K562 (cell line): ENCODE measurements at regions not wholly inside any gene's neighbourhood (a gene's known extent, or its start where the extent isn't known, plus 50 kb on each side); places are given as distances from the start of the nearest gene placed in this dataset.

Experiments
- CBX1 ChIP-seq: sonication (generic); IDR thresholded peaks from 2 replicates; pipeline ENCODE4 v1.6.1; 2016; ENCODE audit warnings: antibody characterized with exemption, low read depth, mild to moderate bottlenecking
- CHAMP1 ChIP-seq: fragments of 450-650 bp; IDR thresholded peaks from 2 replicates; pipeline ENCODE4 v1.6.1; 2016; ENCODE audit warnings: mild to moderate bottlenecking
- CREB5 ChIP-seq: fragments of 250-450 bp; sonication (Bioruptor Pico); IDR thresholded peaks from 2 replicates; pipeline ENCODE4 v1.5.0; 2020; ENCODE audit warnings: mild to moderate bottlenecking
- FOXO4 ChIP-seq: fragments of 450-650 bp; formaldehyde crosslinking; IDR thresholded peaks from 2 replicates; pipeline ENCODE4 v1.4.0; 2020; ENCODE audit warnings: mild to moderate bottlenecking, moderate library complexity
- HNRNPUL1 ChIP-seq: fragments of 200-400 bp; formaldehyde crosslinking; IDR thresholded peaks from 2 replicates; pipeline ENCODE4 v1.6.1; 2017; ENCODE audit warnings: low read length
- IRF9 ChIP-seq: fragments of 450-650 bp; IDR thresholded peaks from 2 replicates; pipeline ENCODE4 v1.6.1; 2016; ENCODE audit warnings: missing biosample characterization, missing genetic modification characterization
- MTA1 ChIP-seq: fragments of 450-650 bp; IDR thresholded peaks from 2 replicates; pipeline ENCODE4 v1.6.1; 2017; ENCODE audit warnings: borderline replicate concordance
- MYNN ChIP-seq, 2 experiments: sonication (generic); formaldehyde crosslinking in 1 of 2; IDR thresholded peaks; 2 replicates each; pipeline versions ENCODE4 v1.5.0 to v1.6.1; 2016 to 2020; ENCODE audit warnings: antibody characterized with exemption in 1 of 2, missing genetic modification reagents in 1 of 2
- NRF1 ChIP-seq, 2 experiments: fragments of 450-650 bp; IDR thresholded peaks in 1 of 2; conservative IDR thresholded peaks in 1 of 2; 2 replicates each; pipeline ENCODE4 v1.6.1; 2014; ENCODE audit warnings: mild to moderate bottlenecking in 2 of 2
- PML ChIP-seq: IDR thresholded peaks from 2 replicates; pipeline ENCODE4 v1.6.1; 2012; ENCODE audit warnings: low read length, inconsistent platforms
- POU5F1 ChIP-seq: fragments of 150-350 bp; IDR thresholded peaks from 2 replicates; pipeline ENCODE4 v1.6.1; 2014; ENCODE audit warnings: borderline replicate concordance, low read length, low read depth, mild to moderate bottlenecking; ENCODE audit not compliant: partially characterized antibody
- SMAD2 ChIP-seq: fragments of 150-350 bp; IDR thresholded peaks from 2 replicates; pipeline ENCODE4 v1.6.1; 2014; ENCODE audit warnings: low read depth, mild to moderate bottlenecking, low read length
- SRF ChIP-seq, 2 experiments: fragments of 250-450, 450-650 bp in 1 of 2; sonication (Bioruptor Pico) in 1 of 2; sonication (generic) in 1 of 2; formaldehyde crosslinking; IDR thresholded peaks; 2 replicates each; pipeline versions ENCODE4 v1.5.0 to v1.5.1; 2020 to 2022; ENCODE audit warnings: mild to moderate bottlenecking in 1 of 2, missing genetic modification reagents in 1 of 2
- TBP ChIP-seq: optimal IDR thresholded peaks from 2 replicates; pipeline ENCODE3; 2011; ENCODE audit warnings: low read depth, low read length, improper control_type of control experiment
- ZNF609 ChIP-seq: sonication (generic); formaldehyde crosslinking; IDR thresholded peaks from 2 replicates; pipeline ENCODE4 v1.8.1; 2023; ENCODE audit warnings: missing genetic modification reagents, mild to moderate bottlenecking, borderline replicate concordance
- ZNF644 ChIP-seq: fragments of 200-800 bp; sonication (Bioruptor generic); IDR thresholded peaks from 2 replicates; pipeline ENCODE4 v1.6.1; 2016; ENCODE audit warnings: low read depth, missing genetic modification characterization, missing compliant biosample characterization

- TF ChIP-seq FOXO4 (CRISPR knock-in tag), result no peak
- TF ChIP-seq CHAMP1, result no peak
- no peak for TF ChIP-seq IRF9 (tag)
- no peak for TF ChIP-seq NRF1 (conservative IDR thresholded peaks at IDR 0.05 in 1 of 2, IDR thresholded peaks at IDR 0.05 in 1 of 2)
- TF ChIP-seq PML, result no peak
- TF ChIP-seq POU5F1, result no peak
- TF ChIP-seq SMAD2, result no peak
- no peak for TF ChIP-seq SRF (CRISPR knock-in tag; IDR thresholded peaks at IDR 0.05)
- 0 out of 2 replicates have a peak, but pooled peaks have one; percentile 73 for TF ChIP-seq ZNF644 (tag)
- TF ChIP-seq CREB5 (CRISPR knock-in tag), result no peak
- TF ChIP-seq HNRNPUL1, result no peak
- no peak for TF ChIP-seq MYNN (IDR thresholded peaks at IDR 0.05)
- TF ChIP-seq MYNN (CRISPR knock-in tag; IDR thresholded peaks at IDR 0.05), result no peak
- TF ChIP-seq MTA1, result no peak
- no peak for TF ChIP-seq ZNF609 (CRISPR knock-in tag)
- TF ChIP-seq CBX1, result 0 out of 2 replicates have a peak, but pooled peaks have one; percentile 25
- TF ChIP-seq TBP, result no peak
These were observed 61.4 kb upstream of the C15orf39 start (continued) for GRCh38 chr15:75140080-75140879.
